Fibroblast of mammary gland (primary cell): ENCODE measurements at regions not wholly inside any gene's neighbourhood (a gene's known extent, or its start where the extent isn't known, plus 50 kb on each side); places are given as distances from the start of the nearest gene placed in this dataset.

Experiments used
- DNase-seq: peaks from one replicate; pipeline ENCODE4 v3.0.0-alpha.2; 2010; ENCODE audit warnings: low read depth
- H3K4me3 ChIP-seq: 2 replicates; pipeline ENCODE4 v1.5.1; 2011; ENCODE audit warnings: low read depth, mild to moderate bottlenecking, low read length, moderate library complexity; ENCODE audit not compliant: control insufficient read depth
- CTCF ChIP-seq: conservative IDR thresholded peaks from 2 replicates; pipeline ENCODE4 v1.5.1; 2011; ENCODE audit warnings: low read depth, low read length, inconsistent platforms; ENCODE audit not compliant: control insufficient read depth, insufficient read depth

- no peak for TF ChIP-seq CTCF
- no peak overlapping the region for H3K4me3 ChIP-seq
- DNase-seq: no peak
Measured at GRCh38 chr4:3838437-3839380, 72.5 kb downstream of the ADRA2C start.

- TF ChIP-seq CTCF: no peak
- no peak overlapping the region for H3K4me3 ChIP-seq
- no peak for DNase-seq
Measured at GRCh38 chr4:3845094-3845743, 79.0 kb downstream of the ADRA2C start.

GRCh38 chr4:3845744-3846429 lies 79.7 kb downstream of the ADRA2C start:
- H3K4me3 ChIP-seq: no peak overlapping the region
- no peak for TF ChIP-seq CTCF
- no peak for DNase-seq

- no peak for DNase-seq
- no peak for TF ChIP-seq CTCF
- no peak overlapping the region for H3K4me3 ChIP-seq
Measured at GRCh38 chr4:3847211-3847940, 81.2 kb downstream of the ADRA2C start.

GRCh38 chr4:3848323-3848722 lies 82.1 kb downstream of the ADRA2C start:
- no peak for TF ChIP-seq CTCF
- no peak for DNase-seq
- H3K4me3 ChIP-seq: no peak overlapping the region

GRCh38 chr4:3849140-3849539 lies 83.0 kb downstream of the ADRA2C start:
- DNase-seq: no peak
- H3K4me3 ChIP-seq: no peak overlapping the region
- TF ChIP-seq CTCF: no peak
